Left ventricle myocardium superior (tissue), 1 donor: ENCODE measurements at regions not wholly inside any gene's neighbourhood (a gene's known extent, or its start where the extent isn't known, plus 50 kb on each side); places are given as distances from the start of the nearest gene placed in this dataset.

Source experiments
- ATAC-seq: fragments of 200-7000 bp; cut with Tn5 transposase; one replicate; pipeline ENCODE4 v1.9.1; 2020; ENCODE audit warnings: mild to moderate bottlenecking, moderate library complexity
- DNase-seq: peaks from one replicate; pipeline ENCODE4 v3.0.0-alpha.2; 2020
- intact Hi-C: fragments of 100-400 bp; cut with micrococcal nuclease; formaldehyde crosslinking; loops from one replicate; pipeline ENCODE4 v1.11.0; 2022
- donor health status: DM: no; HTN: yes; CAD: no; lungs with severe emphysema.

- peak; percentile 40 for ATAC-seq
- no peak for DNase-seq
- intact Hi-C loops = no loop called here
Observed at GRCh38 chr12:75720812-75721641, 209.6 kb upstream of the KRR1 start.

- intact Hi-C loops = no loop called here
- DNase-seq (no peak), ATAC-seq (no peak)
Observed at GRCh38 chr12:75717902-75718301, 206.5 kb upstream of the KRR1 start.

- DNase-seq = no peak
- intact Hi-C loops = no loop called here
Observed at GRCh38 chr12:75716291-75717025, 205.0 kb upstream of the KRR1 start.

GRCh38 chr12:75715682-75716081 is 204.3 kb upstream of the KRR1 start:
- DNase-seq = no peak
- intact Hi-C loops = no loop called here
- ATAC-seq = no peak

More at GRCh38 chr12:75716291-75717025, 205.0 kb upstream of the KRR1 start:
- no peak for ATAC-seq

GRCh38 chr12:75715323-75715644 is 203.9 kb upstream of the KRR1 start:
- intact Hi-C loops = no loop called here
- no peak for ATAC-seq

GRCh38 chr12:75714462-75715322 is 203.3 kb upstream of the KRR1 start:
- intact Hi-C loops = no loop called here
- DNase-seq (no peak), ATAC-seq (no peak)

More at GRCh38 chr12:75715323-75715644, 203.9 kb upstream of the KRR1 start:
- no peak for DNase-seq

- intact Hi-C loops = no loop called here
- no peak for ATAC-seq
- DNase-seq = no peak
Observed at GRCh38 chr12:75713434-75713833, 202.0 kb upstream of the KRR1 start.

- DNase-seq (no peak), ATAC-seq (no peak)
- intact Hi-C loops = no loop called here
Observed at GRCh38 chr12:75712223-75712622, 200.8 kb upstream of the KRR1 start.

- no peak for DNase-seq
- intact Hi-C loops = no loop called here
- ATAC-seq = no peak
Observed at GRCh38 chr12:75711271-75711670, 199.9 kb upstream of the KRR1 start.

- intact Hi-C loops = no loop called here
- DNase-seq (no peak), ATAC-seq (no peak)
Observed at GRCh38 chr12:75710361-75711069, 199.1 kb upstream of the KRR1 start.

- intact Hi-C loops = no loop called here
- ATAC-seq (peak; percentile 44), DNase-seq (no peak)
Observed at GRCh38 chr12:75709503-75709902, 198.1 kb upstream of the KRR1 start.

- DNase-seq (no peak), ATAC-seq (no peak)
- intact Hi-C loops = no loop called here
Observed at GRCh38 chr12:75708802-75709201, 197.4 kb upstream of the KRR1 start.

GRCh38 chr12:75707983-75708382 is 196.6 kb upstream of the KRR1 start:
- ATAC-seq (peak; percentile 16), DNase-seq (no peak)
- intact Hi-C loops = no loop called here

- ATAC-seq (peak; percentile 39), DNase-seq (no peak)
- intact Hi-C loops = no loop called here
Observed at GRCh38 chr12:75706786-75707605, 195.6 kb upstream of the KRR1 start.

GRCh38 chr12:75705749-75706711 is 194.6 kb upstream of the KRR1 start:
- DNase-seq = peak; percentile 64
- intact Hi-C loops = no loop called here
- peak; percentile 86 for ATAC-seq

- no peak for DNase-seq
- intact Hi-C loops = no loop called here
- no peak for ATAC-seq
Observed at GRCh38 chr12:75704664-75705063, 193.3 kb upstream of the KRR1 start.

- intact Hi-C loops = no loop called here
- DNase-seq (no peak), ATAC-seq (no peak)
Observed at GRCh38 chr12:75704208-75704607, 192.8 kb upstream of the KRR1 start.
